DMS114 treated with DMSO at 0.1 percent for 48 hours (cell line): ENCODE measurements at regions not wholly inside any gene's neighbourhood (a gene's known extent, or its start where the extent isn't known, plus 50 kb on each side); places are given as distances from the start of the nearest gene placed in this dataset.
"Not testable (repeated sequence)": the region's sequence is repeated elsewhere in the genome, so short reads cannot be mapped to it uniquely, and the experiment has no call there.

Source experiments
- DNase-seq: peaks from one replicate; lab custom pipeline; 2025; ENCODE audit not compliant: unreplicated experiment; lab: John Stamatoyannopoulos, UW

DNA sequence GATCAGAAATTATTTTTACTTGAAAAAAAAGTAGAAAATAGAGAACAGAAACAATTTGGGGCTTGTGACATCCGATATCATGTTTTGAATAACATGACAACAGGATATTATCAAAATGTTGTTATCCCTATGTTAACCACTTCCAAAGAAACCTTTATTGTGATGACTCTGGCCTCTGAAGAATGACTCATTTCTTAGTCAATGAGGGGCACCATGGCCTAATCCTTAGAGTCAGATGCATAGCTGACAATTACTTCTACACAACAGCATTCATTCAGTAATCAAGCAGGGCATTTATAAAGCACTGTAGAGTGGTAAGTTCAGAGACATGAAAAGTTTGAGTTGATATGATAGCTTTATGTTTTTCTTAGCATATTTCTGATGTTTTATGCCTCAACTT is 703.0 kb downstream of the RNF144A start:
- no peak for DNase-seq

DNA sequence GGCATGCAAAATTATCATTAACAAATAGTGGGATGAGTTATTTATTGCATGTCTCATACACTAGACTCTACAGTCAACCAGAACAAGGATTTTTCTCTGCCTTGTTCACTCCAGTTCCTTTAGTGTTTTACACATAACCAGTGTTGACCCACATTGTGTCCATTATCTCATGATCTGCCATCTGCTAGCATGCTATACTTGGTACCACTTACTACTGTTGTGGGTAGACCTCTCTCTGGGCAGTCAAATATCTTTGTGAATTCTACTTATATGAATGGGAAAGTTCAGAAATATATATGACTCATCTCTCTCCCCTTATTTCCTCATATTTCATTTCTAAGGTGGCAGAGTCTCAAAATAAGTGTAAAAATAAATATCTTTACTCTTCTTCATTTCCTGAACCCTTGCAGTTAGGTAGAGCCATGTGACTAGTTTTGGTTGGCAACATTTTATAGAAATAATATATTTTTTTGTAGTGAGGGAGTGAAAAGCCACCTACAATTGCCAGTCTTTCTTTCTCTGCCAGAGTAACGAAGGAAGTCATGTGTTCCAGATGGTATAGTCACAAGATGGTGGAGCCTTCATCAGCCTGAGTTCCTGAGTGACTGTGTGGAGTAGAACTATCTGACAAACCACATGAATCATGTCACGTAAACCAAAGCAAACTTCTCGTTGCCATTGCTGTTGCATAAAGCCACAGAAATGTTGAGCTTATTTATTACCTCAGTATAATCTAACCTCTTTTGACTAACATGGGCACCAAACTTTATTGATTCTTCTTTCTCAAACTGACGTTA is 704.0 kb downstream of the RNF144A start:
- no peak for DNase-seq

DNA sequence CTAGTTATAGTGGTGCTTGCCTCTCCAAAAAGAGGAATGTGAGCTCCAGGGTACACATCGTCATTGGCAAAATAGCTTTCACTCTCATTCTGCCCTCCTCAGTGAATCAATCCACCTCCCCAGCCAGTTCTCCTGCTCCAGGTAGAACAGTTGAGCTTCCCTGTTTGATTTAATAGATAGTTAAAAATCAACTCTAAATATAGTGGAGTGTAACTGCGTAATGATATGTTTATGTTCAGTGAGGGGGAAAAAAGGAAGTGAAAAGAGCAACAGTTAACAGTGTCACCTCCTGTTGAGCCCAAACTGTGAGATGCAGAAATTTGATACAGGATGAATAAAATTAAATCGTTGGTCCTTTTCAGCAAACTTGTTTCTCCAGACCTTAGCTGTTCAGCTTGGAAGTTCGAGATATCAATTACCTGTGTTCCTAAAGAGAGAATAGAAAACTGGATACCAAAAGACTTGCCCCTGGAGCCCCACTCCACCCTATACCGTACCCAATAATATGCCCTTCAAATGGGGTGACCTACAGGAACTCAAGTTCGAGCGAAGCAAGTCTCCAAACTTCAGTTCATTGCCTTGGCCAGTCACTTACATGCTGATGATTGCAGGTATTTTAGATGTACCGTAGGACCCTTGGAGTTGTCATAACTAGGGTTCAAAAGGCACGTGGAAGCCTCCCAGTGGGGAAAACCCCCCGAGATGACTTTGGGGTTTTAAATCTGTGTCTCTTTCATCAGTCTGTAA is 708.4 kb downstream of the RNF144A start:
- no peak for DNase-seq

DNA sequence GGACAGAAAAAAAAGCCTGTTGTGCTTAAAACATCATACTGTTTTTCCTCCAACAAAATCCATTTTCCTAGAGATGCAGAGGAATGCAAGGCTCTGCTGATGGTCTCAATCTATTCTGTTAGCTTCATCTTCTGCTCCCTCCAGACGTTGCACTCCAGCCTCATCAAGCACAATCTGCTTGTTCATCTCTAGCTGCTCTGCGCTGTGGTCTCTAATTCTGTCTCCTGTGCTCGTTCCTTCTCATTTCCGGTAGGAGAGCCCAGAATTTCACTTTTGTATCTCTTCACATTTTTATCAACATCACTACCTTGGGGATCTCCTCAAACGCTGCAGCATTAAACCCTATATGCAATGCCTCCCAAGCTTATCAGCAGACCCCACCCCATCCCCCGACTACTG is 708.9 kb downstream of the RNF144A start:
- DNase-seq = no peak

DNA sequence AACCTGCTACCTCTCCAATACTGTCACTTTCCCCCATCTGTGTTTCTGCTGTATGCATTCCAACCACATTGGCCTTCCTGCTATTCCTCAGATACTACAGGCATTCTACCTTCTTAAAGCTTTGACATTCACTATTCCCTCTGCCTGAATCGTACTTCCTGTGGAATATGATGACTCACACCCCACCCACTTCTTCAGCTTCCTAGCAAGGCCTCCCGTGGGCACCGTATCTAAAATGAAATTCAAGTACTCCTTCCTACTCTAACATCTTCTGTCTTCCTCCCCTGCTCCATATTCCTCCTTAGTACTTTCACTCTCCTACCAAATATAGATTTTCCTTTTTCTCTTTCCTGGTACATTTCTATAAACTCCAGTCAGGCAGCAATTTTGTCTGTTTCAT is 710.4 kb downstream of the RNF144A start:
- no peak for DNase-seq

DNA sequence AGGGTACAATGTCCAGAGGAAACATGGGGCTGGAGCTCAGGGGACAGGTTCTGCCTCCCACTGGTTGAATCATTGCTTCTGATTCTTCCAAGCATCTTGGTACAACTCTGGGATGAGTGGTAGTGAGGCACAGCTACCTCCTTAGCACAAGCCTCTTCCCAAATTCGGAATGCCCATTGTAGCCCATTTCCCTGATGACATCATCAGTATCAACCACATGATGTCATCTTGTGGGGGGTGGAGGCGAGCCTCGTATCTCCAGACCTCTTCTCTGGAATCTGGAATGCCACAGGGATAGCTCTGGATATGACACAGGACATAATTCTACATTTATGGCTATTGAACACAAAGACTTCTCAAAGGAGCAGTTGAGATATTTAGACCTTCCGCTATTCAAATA is 715.2 kb downstream of the RNF144A start:
- DNase-seq = no peak

DNA sequence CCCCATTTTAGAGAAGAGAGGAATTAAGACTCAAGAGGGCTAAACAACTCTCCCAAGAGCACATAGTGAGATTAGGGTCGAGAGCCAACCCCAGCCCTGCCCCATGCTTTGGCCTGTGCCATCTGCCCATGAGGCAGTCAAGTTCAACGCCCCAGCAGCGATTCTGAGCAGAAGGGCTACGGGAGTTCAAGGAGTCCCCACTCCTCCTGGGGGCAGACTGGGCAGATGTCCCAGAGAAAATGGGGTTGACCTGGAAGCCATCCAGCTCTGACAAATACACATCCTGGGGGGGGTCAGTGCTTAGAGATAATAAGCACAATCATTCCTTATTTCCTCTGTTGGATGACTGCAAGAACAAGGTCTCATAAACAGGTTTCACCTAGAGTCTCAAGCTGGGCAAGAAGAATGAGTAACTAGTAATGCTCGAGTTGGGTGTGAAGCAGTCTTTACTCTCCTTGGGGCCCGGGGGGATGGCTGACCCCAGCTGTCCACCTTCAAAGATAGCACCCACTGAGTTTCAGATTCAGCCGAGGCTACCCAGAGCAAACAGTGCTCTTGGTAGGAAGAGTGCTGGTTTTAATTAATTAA is 716.4 kb downstream of the RNF144A start:
- no peak for DNase-seq

DNA sequence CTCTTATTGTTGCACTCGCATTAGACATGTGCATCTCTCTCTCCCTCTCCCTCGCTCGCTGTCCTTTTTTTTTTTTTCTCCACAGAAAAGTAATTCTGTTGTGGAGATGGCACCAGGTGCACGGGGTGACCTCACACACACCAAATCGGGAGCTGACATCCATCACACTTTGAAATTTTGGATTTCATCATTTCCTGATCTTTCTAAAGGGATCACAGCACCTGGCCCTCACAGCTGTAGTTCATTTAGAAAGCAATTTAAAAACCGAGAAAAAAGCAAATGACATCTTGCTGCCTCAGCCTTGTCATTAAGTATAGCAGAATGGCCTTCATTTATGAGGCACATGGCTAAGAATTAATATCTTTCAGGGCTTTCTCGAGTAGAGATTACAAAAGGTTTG is 717.2 kb downstream of the RNF144A start:
- no peak for DNase-seq

DNA sequence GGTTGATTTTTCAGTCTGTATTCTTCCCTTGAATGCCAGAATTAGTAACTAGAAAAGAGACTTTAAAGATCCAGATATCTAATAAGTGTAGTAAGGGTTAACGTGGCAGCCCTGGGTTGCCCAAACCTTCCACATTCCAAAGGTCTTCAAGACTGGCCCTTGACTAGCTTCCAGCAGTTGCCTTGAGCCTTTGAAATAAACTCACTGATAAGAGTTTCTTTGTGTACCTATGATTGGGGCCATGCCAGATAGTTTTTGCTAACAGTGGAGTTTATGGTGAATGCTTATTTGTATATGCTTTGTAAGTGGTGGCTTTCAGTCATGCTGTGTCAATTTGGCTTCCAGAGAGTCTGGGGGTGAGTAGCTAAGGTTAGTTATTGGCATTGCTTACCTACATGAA is 722.3 kb downstream of the RNF144A start:
- no peak for DNase-seq

DNA sequence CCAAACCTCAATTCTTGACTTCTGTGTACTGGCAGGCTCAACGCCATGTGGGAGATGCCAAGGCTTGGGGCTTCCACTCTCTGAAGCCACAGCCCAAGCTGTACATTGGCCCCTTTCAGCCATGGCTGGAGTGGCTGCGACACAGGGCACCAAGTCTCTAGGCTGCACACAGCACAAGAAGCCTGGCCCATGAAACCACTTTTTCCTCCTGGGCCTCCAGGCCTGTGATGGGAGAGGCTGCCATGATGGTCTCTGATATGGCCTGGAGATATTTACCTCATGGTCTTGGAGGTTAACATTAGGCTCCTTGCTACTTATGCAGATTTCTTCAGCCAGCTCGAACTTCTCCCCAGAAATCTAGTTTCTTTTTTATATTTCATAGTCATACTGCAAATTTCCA is 724.1 kb downstream of the RNF144A start:
- not testable (repeated sequence) for DNase-seq

DNA sequence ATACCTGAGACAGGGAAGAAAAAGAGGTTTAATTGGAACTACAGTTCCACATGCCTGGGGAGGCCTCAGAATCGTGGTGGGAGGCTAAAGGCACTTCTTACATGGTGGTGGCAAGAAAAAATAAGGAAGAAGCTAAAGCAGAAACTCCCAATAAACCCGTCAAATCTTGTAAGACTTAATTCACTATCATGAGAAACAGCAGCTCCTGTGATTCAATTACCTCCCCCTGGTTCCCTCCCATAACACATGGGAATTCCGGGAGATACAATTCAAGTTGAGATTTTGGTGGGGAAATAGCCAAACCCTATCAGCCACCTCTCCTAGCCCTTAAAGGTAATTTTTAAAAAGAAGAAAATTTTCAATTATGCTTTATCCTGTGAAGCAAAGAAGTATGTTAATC is 728.8 kb downstream of the RNF144A start:
- no peak for DNase-seq

DNA sequence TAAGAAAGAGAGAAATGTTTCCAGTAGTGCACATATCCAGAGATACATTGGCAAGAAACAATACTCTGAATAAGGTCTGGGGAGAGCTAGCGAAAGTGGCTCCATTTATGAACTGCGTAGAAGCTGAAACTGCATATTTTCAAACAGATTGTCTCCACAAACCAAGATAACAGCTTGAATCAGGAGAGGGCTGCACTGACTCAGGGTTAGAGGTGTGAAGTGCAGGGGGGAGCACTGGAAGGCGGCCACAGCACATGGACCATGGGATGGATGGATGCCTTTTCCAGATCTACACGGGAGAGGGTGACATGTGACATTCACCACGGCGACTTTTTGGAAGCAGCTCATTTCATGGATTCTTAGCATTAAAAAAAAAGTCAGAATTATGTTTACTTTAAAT is 729.4 kb downstream of the RNF144A start:
- DNase-seq = no peak

DNA sequence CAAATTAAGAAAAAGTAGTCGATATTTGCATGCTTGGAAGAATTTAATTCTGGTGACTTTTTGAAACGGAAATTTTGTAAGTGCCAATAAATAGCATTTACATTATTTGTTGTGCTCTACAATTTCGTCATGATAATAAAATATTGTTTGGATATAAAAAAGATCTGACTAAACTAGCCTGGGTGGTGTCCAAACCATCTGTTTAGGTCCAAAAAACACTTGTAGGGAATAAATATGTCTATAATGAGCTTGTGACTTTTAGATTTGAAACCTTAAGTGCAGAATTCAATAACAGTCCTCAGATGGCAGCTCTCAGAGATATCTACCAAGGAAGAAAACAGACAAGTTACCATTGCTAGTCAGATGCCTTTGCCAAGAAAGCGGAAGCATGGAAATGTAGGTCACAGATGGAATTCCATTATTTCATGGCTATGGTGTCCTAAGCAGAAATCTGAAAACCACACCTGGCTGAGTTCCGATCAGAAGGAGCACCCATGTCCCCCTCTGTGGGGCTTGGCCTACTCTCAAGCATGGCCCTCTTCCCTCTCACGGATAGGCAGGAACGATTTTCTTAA is 731.1 kb downstream of the RNF144A start:
- DNase-seq = no peak

DNA sequence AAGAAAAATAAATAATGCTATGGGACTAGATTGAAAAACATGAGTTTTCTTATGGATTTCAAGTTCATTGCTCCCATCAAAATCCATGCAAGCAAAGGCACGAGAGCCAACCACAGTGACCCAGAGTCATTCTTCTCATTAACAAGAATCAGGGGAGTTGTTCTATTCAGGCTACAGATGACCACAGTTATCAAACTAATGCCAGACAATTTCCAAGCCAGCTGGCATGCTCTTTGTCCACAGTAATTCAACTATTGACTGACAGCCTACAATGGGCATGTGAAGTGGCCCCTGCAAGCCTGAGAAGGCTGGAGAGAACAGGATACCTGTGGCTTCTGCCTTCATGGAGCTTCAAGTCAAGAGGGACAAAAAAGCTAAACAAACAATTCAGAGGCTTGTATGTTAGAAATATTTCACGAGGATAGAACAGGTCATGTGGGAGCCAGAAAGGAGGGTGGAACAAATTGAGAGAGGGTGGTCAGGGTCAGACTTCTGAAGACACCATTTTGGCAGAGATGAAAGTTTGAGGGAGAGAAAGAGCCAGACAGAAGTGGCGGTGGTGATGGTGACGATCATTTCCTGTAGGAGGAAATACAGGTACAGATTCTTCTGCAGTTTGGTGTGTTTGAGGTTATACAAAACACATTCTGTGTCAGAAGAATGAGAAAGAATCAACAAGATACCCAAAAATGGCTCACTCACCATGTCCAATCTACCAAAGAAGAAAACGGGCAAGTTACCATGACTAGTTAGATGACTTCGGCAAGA is 732.4 kb downstream of the RNF144A start:
- DNase-seq = no peak

DNA sequence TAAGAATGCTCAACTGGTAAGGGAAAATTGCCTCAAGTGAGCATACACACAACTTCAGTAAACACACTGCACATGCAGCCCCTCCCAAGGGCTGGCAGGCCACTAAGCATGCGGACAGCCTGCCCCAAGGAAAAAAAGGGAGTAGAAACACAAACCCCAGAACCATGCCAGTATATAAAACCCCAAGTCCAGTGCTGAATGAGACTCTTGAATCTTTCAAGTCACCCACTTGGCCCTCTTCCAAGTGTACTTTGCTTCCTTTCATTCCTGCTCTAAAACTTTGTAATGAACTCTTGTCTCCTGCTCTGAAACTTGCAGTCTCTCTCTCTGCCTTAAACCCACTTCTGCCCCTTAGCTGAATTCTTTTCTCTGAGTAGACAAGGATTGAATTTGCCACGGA is 736.4 kb downstream of the RNF144A start:
- no peak for DNase-seq

DNA sequence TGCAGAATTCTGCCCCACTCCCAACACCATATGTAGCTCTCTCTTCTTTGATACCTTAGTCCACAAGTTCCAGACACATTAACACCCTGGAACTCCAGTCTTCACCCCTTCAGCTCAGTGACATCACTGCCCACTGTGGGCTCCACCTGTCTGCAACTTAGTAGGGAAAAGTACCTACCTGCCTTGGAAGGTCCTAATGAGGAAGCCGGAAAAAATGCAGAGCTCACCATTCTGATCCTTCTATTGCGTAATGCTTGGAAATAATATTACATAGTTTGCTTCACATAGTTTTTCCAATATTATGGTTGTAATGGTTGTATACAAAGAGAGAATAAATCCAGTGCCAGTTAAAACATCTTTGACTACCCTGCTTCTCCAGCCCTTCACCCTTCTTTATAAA is 738.4 kb downstream of the RNF144A start:
- no peak for DNase-seq

DNA sequence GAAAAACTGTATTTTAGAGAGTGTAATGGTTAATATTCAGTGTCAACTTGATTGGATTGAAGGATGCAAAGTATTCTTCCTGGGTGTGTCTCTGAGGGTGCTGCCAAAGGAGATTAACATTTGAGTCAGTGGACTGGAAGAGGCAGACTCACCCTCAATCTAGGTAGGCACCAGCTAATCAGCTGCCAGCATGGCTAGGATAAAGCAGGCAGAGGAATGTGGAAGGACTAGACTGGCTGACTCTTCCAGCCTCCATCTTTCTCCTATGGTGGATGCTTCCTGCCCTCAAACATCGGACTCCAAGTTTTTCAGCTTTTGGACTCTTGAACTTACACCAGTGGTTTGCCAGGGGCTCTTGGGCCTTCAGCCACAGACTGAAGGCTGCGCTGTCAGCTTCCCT is 740.3 kb downstream of the RNF144A start:
- DNase-seq = not testable (repeated sequence)

DNA sequence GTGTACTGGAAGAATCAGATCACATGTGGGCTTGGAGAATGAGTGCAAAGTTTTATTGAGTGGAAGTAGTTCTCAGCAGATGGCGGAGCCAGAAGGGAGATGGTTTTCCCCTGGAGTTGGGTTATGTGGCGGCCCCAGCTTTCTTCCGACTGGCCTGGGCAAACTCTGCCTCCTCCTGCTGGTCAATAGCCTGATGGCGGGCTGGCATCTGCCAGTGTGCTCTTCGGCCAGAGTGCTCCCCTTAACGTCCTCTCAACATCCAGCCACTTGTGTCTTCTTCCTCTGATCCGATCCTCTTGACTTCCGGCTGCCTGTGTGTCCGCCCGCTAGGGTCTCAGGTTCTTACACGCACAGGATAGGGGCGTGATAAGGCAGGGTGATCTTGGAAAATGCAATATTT is 741.3 kb downstream of the RNF144A start:
- no peak for DNase-seq

DNA sequence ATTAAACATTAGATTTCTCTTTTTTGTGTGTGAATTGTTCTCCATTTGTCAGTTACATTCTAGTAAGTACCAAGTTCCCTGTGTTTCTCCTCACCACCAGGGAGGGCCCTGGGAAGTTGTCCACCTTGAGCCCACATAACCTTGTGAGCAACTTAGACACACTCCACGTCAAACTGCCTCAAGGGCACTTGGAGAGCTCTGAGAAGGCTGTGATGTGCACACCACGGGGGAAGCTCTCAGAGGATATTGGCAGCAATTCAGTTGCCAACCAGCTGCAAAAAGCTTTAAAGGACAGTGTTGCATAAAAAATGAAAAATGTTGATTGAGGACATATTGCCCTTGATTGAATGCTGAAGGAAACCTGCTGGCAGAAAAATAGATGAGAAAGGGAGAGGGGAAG is 743.6 kb downstream of the RNF144A start:
- no peak for DNase-seq

DNA sequence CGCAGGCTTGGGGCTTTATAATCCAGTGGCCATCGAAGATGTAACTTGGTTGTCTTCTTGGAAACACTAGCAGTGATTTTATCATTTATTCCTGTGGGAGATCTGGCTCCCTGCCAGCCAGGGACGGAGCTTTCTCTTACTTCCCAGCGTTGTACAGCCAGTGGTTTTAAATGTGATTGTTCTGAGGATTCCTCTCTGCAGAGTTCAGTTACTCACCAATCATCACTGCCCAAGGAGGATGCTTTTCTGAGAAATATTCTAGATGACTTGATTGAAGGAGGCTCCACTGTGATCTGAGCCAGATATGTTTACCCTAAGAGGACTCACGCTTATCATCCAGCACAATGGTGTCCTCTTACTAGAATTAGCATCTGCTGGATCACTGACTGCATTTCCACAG is 744.3 kb downstream of the RNF144A start:
- DNase-seq = no peak

DNA sequence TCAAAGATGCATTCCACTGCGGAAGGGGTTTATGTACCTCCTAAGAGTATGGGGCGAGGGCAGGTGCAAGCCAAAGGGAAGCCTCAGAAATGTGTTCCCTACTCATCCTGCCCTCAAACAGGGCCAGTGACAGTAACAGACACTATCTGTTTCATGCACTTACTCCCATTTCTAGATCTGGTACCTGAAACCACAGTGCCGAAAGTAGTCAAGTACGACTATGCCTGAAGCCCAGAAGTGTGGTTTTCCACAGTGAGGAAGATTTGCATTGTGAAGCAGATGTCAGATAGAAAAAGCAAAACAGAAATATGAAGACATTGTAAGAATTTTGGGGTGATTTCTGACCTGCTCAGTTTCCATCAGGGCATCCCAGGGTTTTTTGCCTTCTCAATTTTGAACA is 748.7 kb downstream of the RNF144A start:
- DNase-seq = no peak
